ENCODE measurements at regions not wholly inside any gene's neighbourhood (a gene's known extent, or its start where the extent isn't known, plus 50 kb on each side); places are given as distances from the start of the nearest gene placed in this dataset.

DNA sequence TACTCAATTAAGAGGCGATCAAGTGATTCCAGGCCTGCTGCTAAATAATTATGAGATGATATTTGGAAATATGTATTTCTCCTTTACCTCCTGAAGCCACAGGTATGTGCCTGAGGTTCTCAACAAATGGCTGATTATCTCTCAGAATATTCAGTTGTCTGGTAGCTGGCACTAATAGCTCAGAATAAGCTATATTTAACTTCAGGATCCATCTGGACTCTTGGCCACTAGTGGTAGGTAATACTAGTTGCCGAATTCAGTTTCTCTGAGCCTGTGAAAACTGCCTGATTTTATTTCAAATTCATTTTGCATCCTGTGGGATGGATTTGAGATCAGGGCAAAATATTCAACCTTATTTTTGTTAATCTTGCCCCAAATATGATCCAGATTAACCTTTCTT, 499.0 kb downstream of the DIPK2A start:
- TF ChIP-seq POLR2A (IDR thresholded peaks at IDR 0.05; ENCODE audit: low read depth, low read length): no peak
- no peak for TF ChIP-seq POU2F2 (IDR thresholded peaks at IDR 0.05; ENCODE audit: low read depth, low read length)
- TF ChIP-seq POLR2AphosphoS5 (IDR thresholded peaks at IDR 0.05; ENCODE audit: low read depth, low read length): no peak
- no peak for TF ChIP-seq TAF1 (IDR thresholded peaks at IDR 0.05; ENCODE audit: low read depth, low read length)
- no peak for TF ChIP-seq PAX5 (IDR thresholded peaks at IDR 0.05; ENCODE audit: insufficient read depth, low read length, severe bottlenecking)

All from GM12891 (cell line).